NCI-H460 (cell line): ENCODE measurements at regions not wholly inside any gene's neighbourhood (a gene's known extent, or its start where the extent isn't known, plus 50 kb on each side); places are given as distances from the start of the nearest gene placed in this dataset.

ENCODE experiments used
- DNase-seq: peaks from one replicate; pipeline ENCODE4 v3.0.0-alpha.2; 2016; ENCODE audit warnings: low read depth; ENCODE audit errors: extremely low read depth

DNA sequence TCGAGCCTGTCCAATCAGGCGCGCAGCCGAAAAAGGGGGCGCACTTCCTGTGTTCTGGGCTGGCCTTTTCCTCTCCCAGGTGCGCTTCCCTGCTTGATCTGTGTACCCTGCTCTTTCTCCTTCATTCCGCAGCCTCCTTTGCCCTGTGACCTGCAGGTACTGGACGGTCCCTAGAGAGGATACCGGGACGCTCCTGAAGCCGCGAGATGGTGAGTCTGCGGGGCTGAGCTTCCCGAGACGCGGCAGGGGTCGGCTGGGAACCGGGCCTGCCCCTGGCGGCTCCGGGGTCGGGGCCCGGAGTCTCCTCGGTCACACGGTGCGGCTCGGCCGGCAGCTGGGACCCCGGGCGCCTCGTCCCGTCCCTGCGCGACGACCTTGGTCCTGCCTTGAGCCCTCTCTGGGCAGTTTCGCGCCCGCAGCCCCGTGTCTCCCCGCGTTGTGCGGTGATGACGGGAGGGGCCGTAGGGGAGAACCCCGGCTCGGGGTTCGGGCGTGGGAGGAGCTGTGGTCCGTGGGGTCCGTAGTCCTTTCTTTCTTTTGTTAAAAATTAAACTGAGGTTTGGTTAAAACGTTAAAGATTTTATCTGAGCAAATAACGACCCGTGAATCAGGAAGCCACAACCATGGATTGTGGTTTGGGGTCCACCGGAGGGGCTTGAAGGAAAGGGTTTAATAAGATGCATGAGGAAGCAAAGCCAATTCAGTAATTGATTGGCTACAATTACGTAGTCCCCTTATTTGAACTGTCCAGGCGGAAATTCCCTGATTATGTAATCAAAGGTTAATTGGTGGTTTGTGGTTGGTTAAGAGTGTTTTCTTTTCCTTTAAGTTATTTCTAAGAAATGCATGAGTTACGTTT is 172.8 kb upstream of the ZNF267 start:
- DNase-seq, result peak; percentile 57

DNA sequence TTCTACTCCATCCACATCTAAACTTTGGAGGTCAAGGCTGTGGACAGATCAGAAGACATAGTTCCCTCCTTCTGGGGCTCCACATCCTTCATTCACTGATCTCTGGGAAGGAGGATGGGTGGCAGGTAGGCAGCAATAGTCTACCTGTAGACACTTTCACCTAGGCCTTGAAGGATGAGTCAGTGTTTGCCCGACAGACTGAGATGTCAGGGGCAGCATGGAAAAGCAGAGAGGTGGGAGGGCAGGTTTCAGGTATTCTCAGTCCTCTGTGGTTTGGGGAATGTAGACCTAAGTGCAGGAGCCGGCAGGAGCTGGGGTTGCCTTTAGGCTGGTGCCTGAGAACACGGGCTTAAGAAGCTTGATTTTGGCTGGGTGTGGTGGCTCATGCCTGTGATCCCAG is 171.9 kb upstream of the ZNF267 start:
- DNase-seq, result no peak

DNA sequence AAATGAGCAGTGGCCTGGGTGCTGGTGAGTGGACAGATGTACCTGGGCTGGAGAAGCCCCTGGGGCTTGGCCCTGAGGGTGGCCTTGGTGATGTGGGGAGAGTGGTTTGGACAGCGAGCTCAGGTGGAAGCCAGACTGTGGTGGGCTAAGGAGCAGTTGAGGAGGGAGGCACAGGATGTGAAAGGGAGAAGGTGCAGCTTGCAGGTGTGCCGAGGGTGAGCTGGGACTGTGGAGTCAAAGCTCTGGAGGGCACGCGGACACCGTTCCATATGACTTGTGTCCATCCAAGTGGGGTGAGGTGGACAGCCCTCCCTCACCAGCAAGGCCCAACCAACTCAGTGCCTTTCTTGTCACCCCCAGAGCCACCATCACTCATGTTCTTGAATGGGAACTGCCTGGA is 170.8 kb upstream of the ZNF267 start:
- DNase-seq, result no peak

DNA sequence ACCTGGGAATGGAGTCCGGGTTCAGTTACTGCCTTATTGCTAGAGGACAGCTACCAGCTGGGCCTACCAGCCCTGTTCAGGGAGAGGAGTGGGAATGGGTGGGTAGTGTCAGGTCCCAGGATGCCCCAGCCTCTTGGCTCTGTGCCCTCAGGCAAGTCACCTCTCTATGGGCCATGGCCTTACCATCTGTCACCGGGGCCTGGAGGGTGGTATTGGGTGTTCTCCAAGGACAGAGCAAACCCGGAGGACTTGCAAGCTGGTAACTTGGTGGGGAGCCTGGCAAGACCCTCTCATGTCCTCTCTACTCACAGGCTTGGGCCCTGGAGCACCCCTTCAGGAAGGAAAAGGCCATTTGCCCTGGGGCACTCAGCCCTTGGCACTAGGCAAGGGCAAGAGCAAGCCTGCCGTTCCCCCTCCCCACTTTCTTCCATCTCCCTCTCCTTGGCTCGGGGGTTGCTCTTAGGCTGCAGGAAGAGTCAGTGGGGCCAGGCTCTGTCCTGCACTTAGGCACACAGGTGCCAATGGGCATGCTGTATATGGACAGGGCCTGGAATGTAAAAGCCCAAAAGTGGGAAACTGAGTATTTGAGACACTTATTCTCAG is 170.0 kb upstream of the ZNF267 start:
- DNase-seq, result no peak

DNA sequence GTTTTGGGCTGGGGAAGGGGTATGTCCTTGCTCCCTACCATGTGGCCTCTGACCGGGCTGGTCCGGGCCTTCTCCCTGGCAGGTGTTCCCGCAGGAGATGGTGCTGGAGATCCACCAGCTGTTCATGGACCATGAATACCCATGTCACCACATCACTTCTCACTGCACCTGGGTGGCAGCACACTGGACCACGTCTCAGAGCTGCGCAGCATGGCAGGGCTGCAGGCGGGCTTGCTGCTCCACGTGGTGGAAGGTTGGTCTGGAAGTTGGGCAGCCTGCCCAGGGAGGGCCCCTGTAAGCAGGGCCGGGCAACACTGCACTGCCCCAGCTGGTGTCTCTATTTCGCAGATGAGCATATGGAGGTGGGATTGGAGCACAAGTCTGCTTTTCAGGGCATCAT is 169.5 kb upstream of the ZNF267 start:
- no peak for DNase-seq

DNA sequence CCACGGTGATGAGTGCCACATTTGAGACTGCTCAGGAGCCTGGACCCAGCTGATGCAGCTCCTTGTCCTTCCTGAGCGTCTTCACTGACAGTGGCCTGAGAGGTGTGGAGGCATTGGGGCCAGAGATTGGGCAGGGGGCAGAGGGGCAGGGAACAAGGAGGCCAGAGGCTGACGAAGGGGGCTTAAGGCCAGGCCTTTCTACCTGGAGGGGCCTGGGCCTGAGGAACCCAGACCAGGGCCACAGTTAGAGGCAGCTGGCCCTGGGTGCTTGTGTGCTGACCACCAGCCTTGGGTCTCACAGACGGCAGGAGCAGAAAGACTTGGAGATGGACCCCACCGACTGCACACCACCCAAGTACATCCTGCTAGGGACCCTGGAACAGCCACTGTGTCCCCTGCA is 168.2 kb upstream of the ZNF267 start:
- DNase-seq, result no peak

DNA sequence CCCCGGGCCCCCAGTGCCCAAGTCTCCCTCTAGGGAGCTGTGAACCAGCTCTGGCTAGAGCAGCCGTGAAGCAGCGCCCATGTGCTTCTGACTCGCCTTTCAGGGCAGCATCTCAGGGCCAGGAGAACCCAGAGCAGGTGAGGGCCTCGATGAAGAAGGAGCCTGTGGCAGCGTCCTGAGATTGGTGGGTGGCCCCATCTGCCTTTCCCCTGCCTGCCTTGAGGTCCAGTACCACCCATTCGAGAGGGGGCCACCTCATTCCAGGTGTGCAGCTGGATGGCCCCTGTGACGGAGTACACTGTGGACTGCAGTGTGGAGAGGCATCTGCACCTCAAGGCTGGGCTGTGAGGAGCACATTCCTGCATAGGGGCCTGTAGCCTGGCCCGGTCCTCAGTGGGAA is 167.3 kb upstream of the ZNF267 start:
- no peak for DNase-seq

DNA sequence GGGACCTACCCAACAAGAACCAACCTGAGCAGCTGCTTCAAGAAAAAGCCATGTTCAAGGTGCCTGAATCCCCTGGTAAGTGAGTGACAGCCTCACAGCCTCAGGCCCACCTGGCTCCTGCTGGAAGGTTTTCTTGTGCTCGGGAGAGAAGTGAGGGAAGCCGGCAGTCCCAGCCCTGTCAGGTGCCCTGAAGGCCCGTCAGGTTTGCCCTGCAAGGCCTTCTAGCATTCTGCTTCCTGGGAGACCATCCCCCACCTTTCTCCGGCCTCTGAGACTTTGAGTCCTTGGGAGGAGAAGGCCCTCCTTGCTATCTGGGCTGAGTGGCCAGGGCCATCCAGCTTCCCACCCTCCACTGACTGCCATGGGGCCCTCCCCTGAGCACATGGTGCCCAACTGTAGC is 166.7 kb upstream of the ZNF267 start:
- no peak for DNase-seq

DNA sequence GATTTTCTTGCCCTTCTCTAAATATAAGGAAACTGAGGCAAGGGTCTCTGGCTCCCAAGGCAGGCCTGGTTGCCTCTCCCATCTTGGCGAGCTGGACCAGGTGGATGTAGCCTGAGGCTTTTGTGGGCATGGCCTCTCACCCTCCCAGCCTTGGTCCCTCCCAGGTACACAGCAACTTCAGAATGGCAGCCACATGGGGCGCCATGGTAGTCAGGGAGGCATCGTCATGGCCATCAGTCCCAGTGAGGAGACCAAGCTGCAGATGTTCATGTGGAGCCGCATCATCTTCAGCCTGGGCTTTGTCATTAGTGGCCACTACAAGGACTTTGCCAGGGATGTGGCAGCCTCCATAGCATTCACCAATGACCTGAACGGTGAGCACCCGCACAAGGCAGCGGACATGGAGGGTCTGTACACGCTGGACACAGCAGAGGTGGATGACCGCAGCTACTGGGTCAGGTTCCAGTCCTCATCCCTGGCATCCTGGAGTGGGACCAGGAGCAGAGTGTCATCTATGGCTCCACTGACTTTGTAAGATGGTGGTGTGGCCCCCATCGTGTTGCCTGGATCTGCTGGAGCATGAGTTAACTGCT is 165.8 kb upstream of the ZNF267 start:
- DNase-seq, result no peak

DNA sequence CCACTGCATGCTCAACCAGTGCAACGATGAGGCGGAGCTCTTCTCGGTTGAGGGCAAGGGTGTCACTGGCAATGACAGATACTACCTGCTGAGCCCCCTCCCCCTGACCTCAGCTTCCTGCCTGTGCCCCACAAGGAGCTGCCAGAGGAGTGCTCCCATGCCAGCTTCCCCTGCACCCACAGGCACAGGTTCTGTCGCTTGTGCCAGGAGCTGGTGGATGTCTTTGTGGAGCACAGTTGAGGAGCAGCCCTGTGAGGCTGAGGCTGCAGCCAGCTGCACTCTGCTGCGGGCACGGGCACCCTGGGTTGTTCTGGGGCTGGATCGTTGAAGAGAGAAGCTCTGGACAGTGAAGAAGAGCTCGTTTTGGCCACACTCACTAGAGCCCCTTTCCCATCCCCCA is 165.3 kb upstream of the ZNF267 start:
- no peak for DNase-seq

DNA sequence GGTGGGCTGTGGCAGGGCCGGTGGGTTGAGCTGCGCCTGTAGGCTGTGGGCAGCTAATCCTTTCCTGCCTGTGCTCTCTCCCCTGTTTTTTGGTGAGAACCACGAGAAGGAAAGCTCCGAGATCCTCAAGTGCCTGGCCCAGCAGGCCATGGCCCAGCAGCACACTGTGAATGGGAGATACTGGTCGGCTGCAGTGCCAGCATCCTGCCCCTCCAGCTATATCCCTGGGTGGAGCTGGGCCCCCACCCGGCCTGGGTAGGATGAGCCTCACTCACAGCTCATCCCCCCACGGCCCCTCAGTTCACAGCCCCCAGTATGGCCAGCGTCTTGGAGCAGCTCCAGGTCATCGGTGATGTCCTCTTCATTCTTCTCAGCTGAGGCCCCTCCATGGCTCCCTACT is 164.4 kb upstream of the ZNF267 start:
- no peak for DNase-seq

DNA sequence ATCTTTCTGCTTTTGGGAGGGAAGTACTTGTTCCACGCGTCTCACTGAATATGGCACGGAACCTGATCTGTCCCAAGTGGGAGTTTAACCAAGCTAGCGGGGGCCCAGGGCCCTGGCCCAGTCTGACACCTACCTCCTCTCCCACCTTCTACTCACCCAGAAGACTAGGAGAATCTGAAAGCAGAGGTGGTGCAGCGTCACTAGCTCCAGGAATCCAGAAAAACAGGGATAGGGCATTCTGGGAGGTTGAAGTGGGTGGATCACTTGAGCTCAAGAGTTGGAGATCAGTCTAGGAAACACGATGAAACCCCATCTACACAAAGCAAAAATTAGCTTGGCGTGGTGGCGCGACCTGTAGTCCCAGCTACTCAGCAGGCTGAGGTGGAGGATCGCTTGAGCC is 163.5 kb upstream of the ZNF267 start:
- no peak for DNase-seq

DNA sequence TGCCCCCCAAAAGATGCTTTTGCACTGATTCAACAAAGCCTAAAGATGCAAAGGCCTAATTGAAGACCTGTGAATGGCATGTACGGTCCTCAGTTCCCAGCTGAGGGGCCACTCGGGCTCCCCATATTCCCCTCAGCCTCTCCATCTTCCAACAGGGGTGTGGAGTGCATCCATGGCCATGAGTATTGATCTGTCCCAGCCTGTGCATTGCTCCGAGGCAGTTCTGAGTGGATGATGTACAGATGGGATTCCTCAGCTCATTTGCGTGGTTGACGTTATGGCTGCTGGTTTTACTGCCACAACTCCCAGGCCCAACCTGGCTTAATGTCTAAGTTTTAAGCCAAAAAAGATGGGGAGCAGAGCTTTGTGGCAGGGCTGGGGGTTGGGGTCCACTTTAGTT is 162.7 kb upstream of the ZNF267 start:
- DNase-seq, result no peak

DNA sequence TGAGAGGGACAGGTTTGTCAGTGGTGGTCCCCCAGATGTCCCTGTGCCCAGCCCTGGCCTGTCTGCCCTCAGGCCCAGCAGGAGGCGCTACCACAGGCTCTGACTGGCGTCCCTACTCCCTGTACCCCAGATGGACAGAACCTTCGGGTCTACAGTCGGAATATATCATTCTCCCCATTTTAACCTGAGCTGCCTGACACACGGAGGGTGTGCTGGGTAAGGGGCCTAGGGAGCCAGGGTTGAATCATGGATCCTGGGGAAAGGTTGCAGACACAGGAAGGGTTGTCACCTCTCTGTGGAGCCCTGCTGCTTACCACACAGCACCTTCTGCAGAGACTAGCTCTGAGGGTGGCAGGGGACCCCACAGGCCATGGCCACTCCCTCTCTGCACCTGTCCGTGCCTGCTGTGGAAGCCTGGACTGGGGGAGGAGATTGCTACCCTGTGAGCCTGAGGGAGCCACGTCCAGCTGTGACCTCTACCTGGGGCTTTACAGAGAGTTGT is 162.2 kb upstream of the ZNF267 start:
- no peak for DNase-seq

DNA sequence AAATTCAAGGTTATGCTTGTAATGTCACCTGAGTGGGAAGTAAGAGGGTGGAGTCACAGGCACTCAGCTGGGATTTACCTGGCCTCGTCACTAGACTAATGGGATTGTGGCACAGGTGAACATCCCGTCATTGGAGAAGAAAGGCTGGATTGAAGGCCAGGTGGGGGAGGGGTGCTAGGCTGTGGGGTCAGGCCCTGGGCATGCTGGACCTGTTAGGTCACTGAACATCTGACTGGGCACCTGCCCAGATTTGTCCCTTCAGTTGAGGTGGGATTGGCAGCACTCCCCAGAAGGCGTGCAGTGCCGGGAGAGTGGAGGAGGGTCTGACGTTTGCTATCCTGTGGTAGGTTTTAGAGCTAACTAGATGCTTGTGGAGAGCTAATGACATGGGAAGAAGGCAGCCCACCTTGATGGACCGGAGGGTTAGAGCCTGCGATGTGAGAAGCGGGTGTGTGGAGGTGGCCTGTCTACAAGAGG is 161.5 kb upstream of the ZNF267 start:
- DNase-seq, result no peak

DNA sequence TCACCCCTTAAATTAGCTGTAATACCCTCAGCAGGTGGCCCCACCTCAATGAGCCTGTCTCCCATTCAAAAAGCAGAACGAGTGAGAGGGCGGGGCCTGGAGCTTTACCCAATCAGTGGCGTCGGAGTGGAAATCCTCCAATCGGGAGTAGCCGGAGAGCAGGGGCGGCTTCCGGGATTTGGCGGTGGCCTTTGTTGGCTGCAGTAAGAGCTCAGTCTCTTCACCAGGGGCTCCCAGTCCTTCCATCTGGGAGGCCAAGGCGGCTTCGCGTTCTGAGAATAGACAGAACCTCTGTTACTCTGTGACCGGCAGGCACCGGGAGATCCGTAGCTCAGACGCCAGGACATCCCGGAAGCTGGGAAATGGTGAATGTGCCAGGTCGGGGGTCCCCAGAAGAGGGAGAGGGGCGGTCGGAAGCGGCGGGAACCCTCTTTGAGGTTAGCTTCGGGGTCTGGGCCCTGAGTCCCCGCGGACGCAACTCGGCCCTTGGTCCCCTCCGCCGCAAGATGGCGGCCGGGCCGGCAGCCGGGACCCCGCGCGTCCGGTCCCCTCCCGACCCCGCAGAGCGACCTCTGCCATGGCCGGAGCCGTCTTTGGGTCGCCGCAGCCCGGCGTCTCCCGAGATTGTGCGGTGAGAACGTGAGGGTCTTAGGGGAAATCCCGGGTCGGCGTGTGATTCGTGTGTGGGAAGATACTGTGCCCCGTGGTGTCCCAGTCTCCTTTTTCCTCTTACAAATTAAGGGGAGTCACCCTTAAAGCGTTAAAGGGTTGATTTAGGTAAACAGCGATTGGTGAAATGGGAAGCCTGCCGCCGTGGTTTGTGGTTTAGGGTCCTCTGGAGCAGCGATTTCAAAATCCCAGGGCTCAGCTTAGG is 160.3 kb upstream of the ZNF267 start:
- peak; percentile 94 for DNase-seq

DNA sequence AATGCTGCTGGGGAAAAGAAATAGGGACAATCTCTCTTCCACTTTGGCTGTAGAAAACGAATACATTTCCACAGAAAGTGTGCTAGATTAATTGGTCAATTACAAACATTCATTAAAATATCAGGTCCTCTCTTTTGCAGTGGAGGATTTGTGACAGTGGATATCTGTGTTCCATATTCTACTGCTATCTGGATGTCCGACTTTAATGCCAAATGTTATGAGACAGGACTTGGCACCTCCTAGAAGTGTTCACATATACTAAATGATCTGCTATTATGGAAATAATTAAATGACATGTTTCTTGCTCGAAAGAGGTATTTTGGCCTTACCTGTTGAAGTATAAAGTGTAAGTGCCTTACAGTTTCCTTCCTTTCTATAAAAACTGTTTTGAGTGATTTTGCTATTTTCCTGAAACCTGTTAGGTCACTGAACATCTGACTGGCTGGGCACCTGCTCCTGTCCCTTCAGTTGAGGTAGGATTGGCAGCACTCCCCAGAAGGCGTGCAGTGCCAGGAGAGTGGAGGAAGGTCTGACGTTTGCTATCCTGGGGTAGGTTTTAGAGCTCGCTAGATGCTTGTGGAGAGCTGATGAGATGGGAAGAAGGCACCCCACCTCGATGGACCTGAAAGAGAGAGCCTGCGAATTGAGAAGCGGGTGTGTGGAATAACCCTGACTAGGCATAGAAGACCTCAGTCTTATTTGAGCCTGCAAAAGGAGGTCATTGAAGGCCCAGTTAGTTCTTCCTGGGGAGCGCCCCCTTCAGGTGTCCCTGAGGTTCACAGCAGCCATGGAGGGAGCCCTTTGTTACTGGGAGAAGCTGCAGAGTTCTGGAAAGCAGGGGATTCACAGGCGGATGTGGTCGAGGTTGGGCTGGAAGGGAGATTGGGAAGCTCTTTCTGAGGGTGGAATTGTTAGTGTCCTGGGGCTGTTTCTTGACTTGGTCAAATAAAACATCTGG is 159.4 kb upstream of the ZNF267 start:
- DNase-seq, result no peak

DNA sequence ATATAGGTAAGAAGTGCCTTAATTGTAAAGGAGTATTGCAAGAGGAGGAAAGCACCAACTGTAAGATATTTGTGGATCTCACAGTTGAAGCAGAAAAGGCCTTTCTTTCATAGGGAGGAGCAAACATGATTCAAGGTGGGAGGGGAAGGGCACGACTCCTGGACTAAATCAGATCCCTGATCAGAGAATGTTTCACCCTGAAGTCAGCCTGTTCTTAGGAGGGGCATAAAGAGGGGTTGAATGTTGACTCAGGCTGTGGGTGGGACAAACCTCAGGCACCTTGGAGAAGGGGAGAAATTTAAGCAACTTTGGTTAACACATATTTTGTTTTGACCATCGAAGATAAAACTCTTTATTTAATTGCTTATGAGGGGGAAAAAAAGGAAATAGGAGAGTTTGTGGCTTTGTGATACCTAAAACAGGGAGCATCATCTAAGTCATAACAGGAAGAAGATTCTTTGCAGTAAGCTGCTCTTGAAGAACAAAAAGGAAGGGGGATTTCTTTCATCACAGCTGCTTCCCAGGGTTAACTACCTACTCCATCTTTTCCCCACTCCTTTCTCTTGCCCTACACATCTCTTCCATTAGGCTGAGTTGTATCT is 158.6 kb upstream of the ZNF267 start:
- DNase-seq, result no peak

DNA sequence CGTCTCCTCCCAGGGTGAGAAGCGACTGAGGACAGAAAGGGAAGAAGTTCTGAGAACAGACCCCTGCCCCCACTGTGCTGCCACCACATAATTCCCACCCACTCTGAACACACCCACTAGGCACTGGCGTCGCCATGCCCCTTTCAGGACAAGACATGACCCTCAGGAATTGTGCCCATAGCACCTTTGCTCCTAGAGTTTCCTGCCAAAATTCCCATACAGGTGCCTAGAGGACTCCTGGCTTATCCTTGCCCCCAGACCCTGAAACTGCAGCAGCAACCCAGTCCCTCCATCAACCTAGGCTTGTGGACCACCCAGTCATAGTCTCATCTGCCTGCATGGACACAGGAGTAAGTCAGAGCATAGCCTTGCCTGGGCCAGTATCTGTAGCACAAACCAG is 157.7 kb upstream of the ZNF267 start:
- no peak for DNase-seq
